Fibroblast of lung (primary cell): ENCODE measurements at regions not wholly inside any gene's neighbourhood (a gene's known extent, or its start where the extent isn't known, plus 50 kb on each side); places are given as distances from the start of the nearest gene placed in this dataset.

ENCODE experiments used
- DNase-seq, 2 donors: peaks; one replicate each; pipeline versions ENCODE4 v3.0.0 to v3.0.0-alpha.2; 2010; ENCODE audit warnings: low read depth in 2 of 2
- H2AFZ ChIP-seq: 2 replicates; pipeline ENCODE4 v1.5.1; 2012; ENCODE audit warnings: low read length, control low read depth, inconsistent platforms
- H3K27ac ChIP-seq: 2 replicates; pipeline ENCODE4 v1.5.1; 2011; ENCODE audit warnings: low read length, control low read depth; ENCODE audit not compliant: insufficient read depth
- H3K27me3 ChIP-seq: 2 replicates; pipeline ENCODE4 v1.5.1; 2011; ENCODE audit warnings: mild to moderate bottlenecking, low read length; ENCODE audit not compliant: control insufficient read depth, insufficient read depth
- H3K36me3 ChIP-seq: 2 replicates; pipeline ENCODE4 v1.5.1; 2011; ENCODE audit warnings: low read length; ENCODE audit not compliant: control insufficient read depth, insufficient read depth
- H3K4me1 ChIP-seq: 2 replicates; pipeline ENCODE4 v1.5.1; 2011; ENCODE audit warnings: low read length; ENCODE audit not compliant: control insufficient read depth, insufficient read depth; ENCODE audit errors: extremely low read depth
- H3K4me2 ChIP-seq: 2 replicates; pipeline ENCODE4 v1.5.1; 2011; ENCODE audit warnings: low read length, control low read depth; ENCODE audit not compliant: insufficient read depth; ENCODE audit errors: extremely low read depth
- H3K4me3 ChIP-seq, 4 experiments: fragments of 200-600 bp in 1 of 4; sonication (generic) in 1 of 4; replicated peaks in 1 of 4; 2 replicates each; pipeline ENCODE4 v1.5.1; 2011 to 2016; ENCODE audit warnings: low read length in 4 of 4, low read depth in 3 of 4, mild to moderate bottlenecking in 3 of 4, control low read depth in 2 of 4, inconsistent platforms in 1 of 4, mixed read lengths in 1 of 4; ENCODE audit not compliant: insufficient read depth in 1 of 4; ENCODE audit errors: control extremely low read depth in 1 of 4
- H3K79me2 ChIP-seq: 2 replicates; pipeline ENCODE4 v1.5.1; 2012; ENCODE audit warnings: mild to moderate bottlenecking, low read length, inconsistent platforms; ENCODE audit not compliant: control insufficient read depth, insufficient read depth
- H3K9ac ChIP-seq: 2 replicates; pipeline ENCODE4 v1.5.1; 2011; ENCODE audit warnings: mild to moderate bottlenecking, low read length, control low read depth; ENCODE audit not compliant: insufficient read depth
- H3K9me3 ChIP-seq: 2 replicates; pipeline ENCODE4 v1.5.1; 2012; ENCODE audit warnings: low read depth, low read length; ENCODE audit not compliant: control insufficient read depth, insufficient read depth
- H4K20me1 ChIP-seq: 2 replicates; pipeline ENCODE4 v1.5.1; 2011; ENCODE audit warnings: low read length; ENCODE audit not compliant: control insufficient read depth, insufficient read depth; ENCODE audit errors: extremely low read depth
- EZH2 ChIP-seq: IDR thresholded peaks from 2 replicates; pipeline ENCODE4 v1.5.1; 2012; ENCODE audit warnings: low read length, control low read depth, mild to moderate bottlenecking; ENCODE audit errors: missing control alignments
- TF ChIP-seq, protein P1 (sequence below), 2 donors: IDR thresholded peaks in 1 of 2; conservative IDR thresholded peaks in 1 of 2; 1 replicate in 1 of 2; 2 replicates in 1 of 2; pipeline ENCODE4 v1.5.1; 2011 to 2012; ENCODE audit warnings: low read length in 2 of 2, control low read depth in 1 of 2, inconsistent platforms in 1 of 2, low read depth in 1 of 2, mild to moderate bottlenecking in 1 of 2

DNA sequence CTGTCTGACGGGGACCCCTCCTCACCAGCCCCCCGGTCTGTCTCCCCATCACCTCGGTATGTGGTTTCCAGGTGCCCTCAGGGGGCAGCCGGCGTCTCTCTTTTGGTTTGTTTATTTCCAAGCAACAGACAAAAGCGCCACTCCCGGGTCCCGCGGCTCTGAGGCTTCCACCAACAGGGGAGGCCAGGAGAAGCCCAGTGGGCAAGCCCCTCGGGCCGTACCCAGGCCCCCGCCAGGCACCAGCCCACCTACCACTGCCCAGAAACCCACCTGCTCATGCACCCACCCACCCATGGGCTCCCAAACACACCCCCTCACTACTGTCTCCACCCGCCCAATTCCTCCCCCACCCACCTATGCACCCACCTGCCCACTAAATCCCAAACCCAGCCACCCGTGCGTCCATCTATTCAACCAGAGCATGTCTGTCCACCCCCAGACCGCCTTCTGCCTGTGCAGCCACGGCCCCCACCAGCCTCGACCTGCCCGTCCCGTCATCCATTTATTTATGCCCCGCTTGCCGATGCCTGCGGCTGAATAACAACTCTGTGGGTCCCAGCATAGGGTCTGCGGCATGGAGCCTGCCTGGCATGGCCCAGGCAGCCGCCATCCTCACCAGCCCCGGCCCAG, 129.8 kb downstream of the FAM53A start:
- no peak overlapping the region for H3K4me3 ChIP-seq
- no peak overlapping the region for H3K27ac ChIP-seq
- no peaks in the 10 kb centered on the region for H4K20me1 ChIP-seq
- H3K4me2 ChIP-seq: no peak overlapping the region
- TF ChIP-seq EZH2: no peak
- TF ChIP-seq, protein P1, sequence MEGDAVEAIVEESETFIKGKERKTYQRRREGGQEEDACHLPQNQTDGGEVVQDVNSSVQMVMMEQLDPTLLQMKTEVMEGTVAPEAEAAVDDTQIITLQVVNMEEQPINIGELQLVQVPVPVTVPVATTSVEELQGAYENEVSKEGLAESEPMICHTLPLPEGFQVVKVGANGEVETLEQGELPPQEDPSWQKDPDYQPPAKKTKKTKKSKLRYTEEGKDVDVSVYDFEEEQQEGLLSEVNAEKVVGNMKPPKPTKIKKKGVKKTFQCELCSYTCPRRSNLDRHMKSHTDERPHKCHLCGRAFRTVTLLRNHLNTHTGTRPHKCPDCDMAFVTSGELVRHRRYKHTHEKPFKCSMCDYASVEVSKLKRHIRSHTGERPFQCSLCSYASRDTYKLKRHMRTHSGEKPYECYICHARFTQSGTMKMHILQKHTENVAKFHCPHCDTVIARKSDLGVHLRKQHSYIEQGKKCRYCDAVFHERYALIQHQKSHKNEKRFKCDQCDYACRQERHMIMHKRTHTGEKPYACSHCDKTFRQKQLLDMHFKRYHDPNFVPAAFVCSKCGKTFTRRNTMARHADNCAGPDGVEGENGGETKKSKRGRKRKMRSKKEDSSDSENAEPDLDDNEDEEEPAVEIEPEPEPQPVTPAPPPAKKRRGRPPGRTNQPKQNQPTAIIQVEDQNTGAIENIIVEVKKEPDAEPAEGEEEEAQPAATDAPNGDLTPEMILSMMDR (conservative IDR thresholded peaks at IDR 0.05 in 1 of 2, IDR thresholded peaks at IDR 0.05 in 1 of 2; ENCODE audit: low read depth in 1 of 2, low read length in 2 of 2): no peak
- H3K9me3 ChIP-seq: no peaks in the 10 kb centered on the region
- no peak overlapping the region for H3K9ac ChIP-seq
- no peaks in the 10 kb centered on the region for H3K27me3 ChIP-seq
- no peaks in the 10 kb centered on the region for H3K4me1 ChIP-seq
- no peak overlapping the region for H2AFZ ChIP-seq
- no peaks in the 10 kb centered on the region for H3K36me3 ChIP-seq
- DNase-seq: no peak
- H3K79me2 ChIP-seq: no peaks in the 10 kb centered on the region

- no peaks in the 10 kb centered on the region for H3K9me3 ChIP-seq
- no peak overlapping the region for H3K4me2 ChIP-seq
- no peak for DNase-seq
- H3K4me3 ChIP-seq: no peak overlapping the region
- no peak overlapping the region for H3K27ac ChIP-seq
- no peaks in the 10 kb centered on the region for H3K36me3 ChIP-seq
- no peak overlapping the region for H3K9ac ChIP-seq
- H3K27me3 ChIP-seq: no peaks in the 10 kb centered on the region
- H3K79me2 ChIP-seq: no peaks in the 10 kb centered on the region
- TF ChIP-seq EZH2: no peak
- TF ChIP-seq, protein P1 (conservative IDR thresholded peaks at IDR 0.05 in 1 of 2, IDR thresholded peaks at IDR 0.05 in 1 of 2; ENCODE audit: low read depth in 1 of 2, low read length in 2 of 2): no peak
- no peaks in the 10 kb centered on the region for H3K4me1 ChIP-seq
- no peak overlapping the region for H2AFZ ChIP-seq
- H4K20me1 ChIP-seq: no peaks in the 10 kb centered on the region
Measured at GRCh38 chr4:1553365-1553764, 130.7 kb downstream of the FAM53A start.

DNA sequence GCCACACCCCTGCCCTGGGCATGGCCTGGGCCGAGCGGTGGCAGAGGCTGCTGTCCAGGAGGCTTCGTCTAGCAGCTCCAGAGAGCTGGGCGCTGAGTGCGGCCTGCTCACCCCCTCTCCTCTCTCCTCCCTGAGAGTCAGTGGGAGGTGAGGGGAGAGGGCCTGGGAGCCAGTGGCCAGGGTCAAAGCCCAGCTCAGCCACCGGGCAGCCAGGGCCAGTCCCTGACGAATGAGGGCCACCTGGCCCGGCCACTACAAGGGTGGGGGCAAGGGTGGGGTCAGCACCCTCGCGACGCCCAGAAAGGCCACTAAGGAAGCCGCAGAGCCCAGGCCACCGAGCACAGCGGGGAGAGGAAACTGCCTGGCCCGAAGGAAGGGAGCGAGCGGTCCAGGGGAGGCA, 131.7 kb downstream of the FAM53A start:
- no peak for TF ChIP-seq EZH2
- TF ChIP-seq, protein P1 (conservative IDR thresholded peaks at IDR 0.05 in 1 of 2, IDR thresholded peaks at IDR 0.05 in 1 of 2; ENCODE audit: low read depth in 1 of 2, low read length in 2 of 2): no peak
- Histone ChIP-seq H3K79me2 (no peaks in the 10 kb centered on the region), H3K4me2 (no peak overlapping the region), H3K4me1 (no peaks in the 10 kb centered on the region), H3K4me3 (no peak overlapping the region), H3K9me3 (no peaks in the 10 kb centered on the region), H3K27ac (no peak overlapping the region), H3K36me3 (no peaks in the 10 kb centered on the region), H3K9ac (no peak overlapping the region), H2AFZ (no peak overlapping the region), H3K27me3 (no peaks in the 10 kb centered on the region), H4K20me1 (no peaks in the 10 kb centered on the region)
- DNase-seq: no peak
